GM18868 (cell line): ENCODE measurements at regions not wholly inside any gene's neighbourhood (a gene's known extent, or its start where the extent isn't known, plus 50 kb on each side); places are given as distances from the start of the nearest gene placed in this dataset.

ENCODE experiments used
- ATAC-seq: cut with Tn5 transposase; IDR thresholded peaks from one replicate; pipeline ENCODE4 v1.9.1; 2021; ENCODE audit warnings: mild to moderate bottlenecking, moderate library complexity; ENCODE audit not compliant: unreplicated experiment

- ATAC-seq, result no peak
Measured at GRCh38 chr18:75524181-75524580, 96.7 kb upstream of the SMIM21 start.

GRCh38 chr18:75521816-75522215 is 94.3 kb upstream of the SMIM21 start:
- ATAC-seq, result no peak

- ATAC-seq, result no peak
Measured at GRCh38 chr18:75518007-75518406, 90.5 kb upstream of the SMIM21 start.

- no peak for ATAC-seq
Measured at GRCh38 chr18:75517286-75517685, 89.8 kb upstream of the SMIM21 start.

GRCh38 chr18:75507636-75508035 is 80.1 kb upstream of the SMIM21 start:
- ATAC-seq, result no peak

- ATAC-seq, result no peak
Measured at GRCh38 chr18:75506913-75507312, 79.4 kb upstream of the SMIM21 start.

GRCh38 chr18:75504469-75504868 is 77.0 kb upstream of the SMIM21 start:
- no peak for ATAC-seq

- ATAC-seq, result no peak
Measured at GRCh38 chr18:75503615-75504014, 76.1 kb upstream of the SMIM21 start.

- ATAC-seq, result no peak
Measured at GRCh38 chr18:75502286-75502685, 74.8 kb upstream of the SMIM21 start.

GRCh38 chr18:75500545-75500944 is 73.0 kb upstream of the SMIM21 start:
- no peak for ATAC-seq

- no peak for ATAC-seq
Measured at GRCh38 chr18:75497576-75498235, 70.2 kb upstream of the SMIM21 start.

- no peak for ATAC-seq
Measured at GRCh38 chr18:75496151-75496550, 68.6 kb upstream of the SMIM21 start.

- ATAC-seq, result no peak
Measured at GRCh38 chr18:75492852-75493251, 65.3 kb upstream of the SMIM21 start.

- no peak for ATAC-seq
Measured at GRCh38 chr18:75491361-75491760, 63.9 kb upstream of the SMIM21 start.

- ATAC-seq, result no peak
Measured at GRCh38 chr18:75489493-75490190, 62.1 kb upstream of the SMIM21 start.

- ATAC-seq, result no peak
Measured at GRCh38 chr18:75483662-75484061, 56.2 kb upstream of the SMIM21 start.

GRCh38 chr18:75482880-75483279 is 55.4 kb upstream of the SMIM21 start:
- no peak for ATAC-seq

- no peak for ATAC-seq
Measured at GRCh38 chr18:75480487-75480886, 53.0 kb upstream of the SMIM21 start.

GRCh38 chr18:75478996-75479880 is 51.7 kb upstream of the SMIM21 start:
- peak; percentile 90 for ATAC-seq

GRCh38 chr18:75477900-75478299 is 50.4 kb upstream of the SMIM21 start:
- ATAC-seq, result no peak
